ENCODE measurements at regions not wholly inside any gene's neighbourhood (a gene's known extent, or its start where the extent isn't known, plus 50 kb on each side); places are given as distances from the start of the nearest gene placed in this dataset.
"Not testable (repeated sequence)": the region's sequence is repeated elsewhere in the genome, so short reads cannot be mapped to it uniquely, and the experiment has no call there.

DNA sequence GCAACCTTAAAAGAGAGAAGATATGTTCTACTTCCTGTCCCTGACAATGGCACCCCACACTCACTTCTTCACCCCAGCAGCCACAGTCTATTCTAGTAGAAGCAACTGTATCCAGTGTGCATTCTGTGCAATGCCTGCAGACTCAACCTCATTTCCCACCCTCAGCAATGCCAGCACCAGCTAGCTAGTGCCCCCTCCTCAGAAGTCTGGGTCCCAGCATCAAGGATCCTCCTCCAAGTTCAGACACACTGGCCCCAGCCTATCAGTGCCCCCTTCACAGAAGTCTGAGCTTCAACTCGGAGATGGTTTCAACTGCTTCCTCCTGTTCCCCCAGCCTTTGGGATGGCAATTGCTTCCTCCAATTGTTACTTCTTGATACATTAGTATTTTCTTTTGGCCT, 268.3 kb downstream of the MEX3B start:
- Histone ChIP-seq H3K27ac (ENCODE audit: low read depth, low read length) (no peak overlapping the region), H3K4me3 (ENCODE audit: low read length) (no peak overlapping the region), H3K36me3 (ENCODE audit: control insufficient read depth in 2 of 3, insufficient read depth in 3 of 3, low read length in 3 of 3) (no peaks in the 10 kb centered on the region), H3K4me1 (ENCODE audit: control insufficient read depth in 2 of 2, insufficient read depth in 2 of 2, low read length in 2 of 2) (no peaks in the 10 kb centered on the region), H3K9me3 (ENCODE audit: control insufficient read depth in 2 of 3, low read length in 3 of 3) (no peaks in the 10 kb centered on the region), H3K27me3 (ENCODE audit: control insufficient read depth in 2 of 2, insufficient read depth in 2 of 2, low read length in 2 of 2) (no peaks in the 10 kb centered on the region)
- Mint-ChIP-seq H3K27me3 (peaks cover 0 to 22% (median 16%) of the 10 kb centered on the region in 5 donors), H3K36me3 (no peaks in the 10 kb centered on the region), H3K4me1 (peaks cover 0 to 9% (median 0%) of the 10 kb centered on the region in 7 donors), H3K27ac (no peak overlapping the region), H3K4me3 (peak overlapping the region in 2 of 10 donors; percentile 8 to 16), H3K9me3 (no peaks in the 10 kb centered on the region)
- DNase-seq (no peak), ATAC-seq (no peak)
- CTCF ChIA-PET, result no interaction called here
- POLR2A ChIA-PET, result no interaction called here
- intact Hi-C loops (cut with micrococcal nuclease), result no loop called here

DNA sequence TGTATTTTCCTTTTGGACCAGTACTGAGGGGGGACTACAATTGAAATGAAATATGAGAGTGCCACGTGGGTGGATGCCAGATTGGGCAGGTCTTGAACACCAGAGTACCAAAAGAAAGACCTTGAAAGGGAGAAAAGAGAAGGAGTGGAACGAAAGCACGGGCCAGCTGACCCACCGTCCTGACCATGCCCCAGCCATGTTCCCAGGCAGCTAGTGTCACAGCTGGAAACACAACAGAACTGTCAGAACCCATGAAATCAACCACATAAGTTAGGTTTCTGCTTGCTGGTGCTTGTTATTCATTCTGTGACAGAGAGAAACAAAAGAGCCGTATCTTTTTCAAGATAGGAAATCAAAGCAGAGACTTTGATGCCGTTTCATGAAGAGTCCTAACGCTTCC, 268.8 kb downstream of the MEX3B start:
- ATAC-seq (no peak), DNase-seq (no peak)
- peak overlapping the region in 4 of 10 donors; percentile 4 to 43 (median 12) for H3K4me3 Mint-ChIP-seq
- ChIA-PET CTCF (no interaction called here), POLR2A (no interaction called here)
- Histone ChIP-seq H3K4me3 (ENCODE audit: low read length) (no peak overlapping the region), H3K4me1 (ENCODE audit: control insufficient read depth in 2 of 2, insufficient read depth in 2 of 2, low read length in 2 of 2) (no peaks in the 10 kb centered on the region), H3K36me3 (ENCODE audit: control insufficient read depth in 2 of 3, insufficient read depth in 3 of 3, low read length in 3 of 3) (no peaks in the 10 kb centered on the region), H3K27ac (ENCODE audit: low read depth, low read length) (no peak overlapping the region), H3K9me3 (ENCODE audit: control insufficient read depth in 2 of 3, low read length in 3 of 3) (no peaks in the 10 kb centered on the region), H3K27me3 (ENCODE audit: control insufficient read depth in 2 of 2, insufficient read depth in 2 of 2, low read length in 2 of 2) (no peaks in the 10 kb centered on the region)
- H3K4me1 Mint-ChIP-seq, result peaks cover 0 to 9% (median 0%) of the 10 kb centered on the region in 7 donors
- intact Hi-C loops (cut with micrococcal nuclease), result no loop called here
- no peaks in the 10 kb centered on the region for H3K36me3 Mint-ChIP-seq
- H3K27me3 Mint-ChIP-seq, result peaks cover 0 to 21% (median 14%) of the 10 kb centered on the region in 5 donors
- H3K9me3 Mint-ChIP-seq, result no peaks in the 10 kb centered on the region
- peak overlapping the region in 1 of 9 donors; percentile 1 for H3K27ac Mint-ChIP-seq

DNA sequence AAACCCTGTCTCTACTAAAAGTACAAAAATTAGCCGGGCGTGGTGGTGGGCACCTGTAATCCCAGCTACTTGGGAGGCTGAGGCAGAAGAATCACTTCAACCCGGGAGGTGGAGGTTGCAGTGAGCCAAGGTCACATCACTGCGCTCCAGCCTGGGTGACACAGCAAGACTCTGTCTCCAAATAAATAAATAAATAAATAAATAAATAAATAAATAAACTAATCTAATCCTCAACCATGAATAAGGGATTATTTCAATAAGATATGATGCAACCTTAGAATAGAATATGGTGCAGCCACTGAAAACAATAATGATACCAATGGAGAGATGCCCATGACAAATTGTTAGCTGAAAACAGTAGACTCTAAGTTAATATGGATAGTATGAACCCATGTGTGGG, 270.0 kb downstream of the MEX3B start:
- H3K4me1 ChIP-seq (ENCODE audit: control insufficient read depth in 2 of 2, insufficient read depth in 2 of 2, low read length in 2 of 2); H3K4me1 Mint-ChIP-seq; DNase-seq; H3K4me3 ChIP-seq (ENCODE audit: low read length); CTCF ChIA-PET; H3K36me3 ChIP-seq (ENCODE audit: control insufficient read depth in 2 of 3, insufficient read depth in 3 of 3, low read length in 3 of 3); H3K9me3 ChIP-seq (ENCODE audit: control insufficient read depth in 2 of 3, low read length in 3 of 3); H3K36me3 Mint-ChIP-seq; H3K27me3 ChIP-seq (ENCODE audit: control insufficient read depth in 2 of 2, insufficient read depth in 2 of 2, low read length in 2 of 2); H3K9me3 Mint-ChIP-seq; POLR2A ChIA-PET; ATAC-seq; intact Hi-C loops (cut with micrococcal nuclease); H3K4me3 Mint-ChIP-seq; H3K27ac Mint-ChIP-seq; H3K27ac ChIP-seq (ENCODE audit: low read depth, low read length): not testable (repeated sequence)
- peaks cover 0 to 16% (median 9%) of the 10 kb centered on the region in 5 donors for H3K27me3 Mint-ChIP-seq

DNA sequence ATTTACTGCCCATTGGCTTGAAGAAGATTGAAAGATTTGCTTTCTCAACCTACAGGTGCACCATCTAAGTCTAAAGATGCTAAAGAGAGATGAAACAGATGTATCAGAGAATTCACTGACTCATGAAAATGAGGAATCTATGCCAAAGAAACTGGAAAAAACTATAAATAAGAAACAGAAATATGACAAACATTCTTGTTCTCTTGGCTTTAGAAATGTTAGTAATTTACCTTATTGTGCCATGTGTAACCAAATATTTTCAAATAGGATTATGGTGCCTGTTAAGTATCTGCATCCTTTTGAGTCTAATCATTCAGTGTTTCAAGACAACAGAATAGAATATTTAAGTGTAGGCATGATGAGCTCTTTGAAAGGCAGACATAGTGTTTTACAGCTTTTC, 271.5 kb downstream of the MEX3B start:
- Histone ChIP-seq H3K4me3 (ENCODE audit: low read length) (no peak overlapping the region), H3K27me3 (ENCODE audit: control insufficient read depth in 2 of 2, insufficient read depth in 2 of 2, low read length in 2 of 2) (no peaks in the 10 kb centered on the region), H3K27ac (ENCODE audit: low read depth, low read length) (no peak overlapping the region), H3K9me3 (ENCODE audit: control insufficient read depth in 2 of 3, low read length in 3 of 3) (no peaks in the 10 kb centered on the region), H3K36me3 (ENCODE audit: control insufficient read depth in 2 of 3, insufficient read depth in 3 of 3, low read length in 3 of 3) (no peaks in the 10 kb centered on the region), H3K4me1 (ENCODE audit: control insufficient read depth in 2 of 2, insufficient read depth in 2 of 2, low read length in 2 of 2) (no peaks in the 10 kb centered on the region)
- DNase-seq, result no peak
- Mint-ChIP-seq H3K27me3 (peaks cover 0 to 12% (median 2%) of the 10 kb centered on the region in 5 donors), H3K4me3 (no peak overlapping the region), H3K36me3 (peaks cover 0 to 3% (median 0%) of the 10 kb centered on the region in 5 donors), H3K9me3 (no peaks in the 10 kb centered on the region), H3K4me1 (peaks cover 0 to 9% (median 0%) of the 10 kb centered on the region in 7 donors), H3K27ac (no peak overlapping the region)
- ChIA-PET POLR2A (no interaction called here), CTCF (no interaction called here)
- intact Hi-C loops (cut with micrococcal nuclease), result no loop called here
- ATAC-seq, result no peak

DNA sequence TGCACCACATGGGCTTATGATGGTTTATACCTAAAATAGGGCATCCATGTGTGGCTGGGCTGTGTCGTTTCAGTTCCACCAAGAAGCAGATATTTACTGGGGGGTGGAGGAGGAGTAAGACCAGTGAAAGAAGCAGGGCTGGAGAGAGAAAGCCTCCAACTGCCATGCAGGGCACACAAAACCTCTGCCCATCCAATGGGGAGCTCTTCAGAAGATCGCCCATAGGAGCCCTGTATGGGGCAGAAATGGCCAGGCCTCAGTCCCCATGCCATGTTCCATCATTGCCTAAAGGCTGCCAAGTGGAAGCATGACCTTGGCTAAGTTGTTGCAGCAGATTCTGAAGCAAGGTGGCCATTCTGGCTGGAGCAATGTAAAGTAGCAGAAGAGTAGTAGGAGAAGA, 277.0 kb downstream of the MEX3B start:
- Histone ChIP-seq H3K4me1 (ENCODE audit: control insufficient read depth in 2 of 2, insufficient read depth in 2 of 2, low read length in 2 of 2) (no peaks in the 10 kb centered on the region), H3K27ac (ENCODE audit: low read depth, low read length) (no peak overlapping the region), H3K27me3 (ENCODE audit: control insufficient read depth in 2 of 2, insufficient read depth in 2 of 2, low read length in 2 of 2) (no peaks in the 10 kb centered on the region), H3K9me3 (ENCODE audit: control insufficient read depth in 2 of 3, low read length in 3 of 3) (no peaks in the 10 kb centered on the region), H3K4me3 (ENCODE audit: low read length) (no peak overlapping the region), H3K36me3 (ENCODE audit: control insufficient read depth in 2 of 3, insufficient read depth in 3 of 3, low read length in 3 of 3) (no peaks in the 10 kb centered on the region)
- Mint-ChIP-seq H3K27ac (peak overlapping the region in 1 of 9 donors; percentile 12), H3K36me3 (peaks cover 0 to 3% (median 0%) of the 10 kb centered on the region in 5 donors), H3K4me3 (no peak overlapping the region), H3K27me3 (peaks cover 0 to 14% (median 5%) of the 10 kb centered on the region in 5 donors), H3K4me1 (no peaks in the 10 kb centered on the region), H3K9me3 (no peaks in the 10 kb centered on the region)
- intact Hi-C loops (cut with micrococcal nuclease), result no loop called here
- POLR2A ChIA-PET, result no interaction called here
- CTCF ChIA-PET, result no interaction called here
- ATAC-seq, result no peak
- no peak for DNase-seq

DNA sequence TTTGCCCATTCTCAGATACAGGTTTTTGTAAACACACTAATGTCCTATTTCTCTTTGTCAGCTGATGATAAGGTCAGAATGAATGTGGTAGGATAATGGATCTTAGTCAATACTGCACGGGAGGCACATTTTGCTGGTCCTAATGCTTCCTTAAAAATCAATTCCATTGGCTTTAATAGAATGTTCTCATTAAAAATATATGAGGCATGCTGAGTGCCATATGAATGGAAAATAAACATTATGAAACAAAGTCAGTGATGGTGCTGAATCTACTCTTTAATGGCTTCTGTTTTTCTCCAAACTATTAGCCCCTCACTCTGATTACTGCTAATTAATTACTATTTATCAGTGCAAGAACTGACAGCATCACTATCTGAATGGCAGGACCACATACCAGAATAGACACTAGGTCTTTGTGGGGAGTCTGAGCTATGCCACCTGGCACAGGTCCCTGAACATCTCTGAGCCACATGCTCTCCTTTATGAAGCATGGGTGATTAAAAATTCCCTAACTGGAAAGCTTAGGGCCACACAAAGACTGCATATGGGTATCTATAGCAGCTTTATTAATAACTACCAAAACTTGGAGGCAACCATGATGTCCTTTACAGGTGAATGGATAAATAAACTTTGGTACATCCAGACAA, 278.9 kb downstream of the MEX3B start:
- CTCF ChIA-PET, result no interaction called here
- ATAC-seq, result no peak

DNA sequence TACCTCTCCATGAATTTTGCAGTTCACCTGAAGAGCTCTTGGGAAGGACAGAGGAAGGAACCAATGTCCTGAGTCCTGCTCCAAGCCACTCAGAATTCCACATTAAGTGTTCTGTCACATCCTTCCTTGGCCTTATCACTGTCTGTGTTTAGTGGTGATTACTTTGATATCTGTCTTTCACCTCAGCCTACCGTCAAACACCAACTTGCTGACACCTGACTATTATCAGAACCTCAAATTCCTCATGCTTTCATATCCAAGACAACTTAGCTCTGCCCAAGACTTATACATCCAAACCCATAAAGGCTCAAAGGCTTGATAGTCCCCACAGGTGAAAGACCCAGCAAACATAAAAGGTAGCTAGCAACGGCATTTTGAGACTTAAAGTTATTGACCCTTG, 280.0 kb downstream of the MEX3B start:
- Histone ChIP-seq H3K27ac (ENCODE audit: low read depth, low read length) (no peak overlapping the region), H3K4me1 (ENCODE audit: control insufficient read depth in 2 of 2, insufficient read depth in 2 of 2, low read length in 2 of 2) (no peaks in the 10 kb centered on the region), H3K9me3 (ENCODE audit: control insufficient read depth in 2 of 3, low read length in 3 of 3) (no peaks in the 10 kb centered on the region), H3K27me3 (ENCODE audit: control insufficient read depth in 2 of 2, insufficient read depth in 2 of 2, low read length in 2 of 2) (no peaks in the 10 kb centered on the region), H3K4me3 (ENCODE audit: low read length) (no peak overlapping the region), H3K36me3 (ENCODE audit: control insufficient read depth in 2 of 3, insufficient read depth in 3 of 3, low read length in 3 of 3) (no peaks in the 10 kb centered on the region)
- H3K9me3 Mint-ChIP-seq, result peaks cover 0 to 2% (median 0%) of the 10 kb centered on the region in 11 donors
- intact Hi-C loops (cut with micrococcal nuclease), result no loop called here
- DNase-seq, result no peak
- ATAC-seq, result no peak
- H3K27ac Mint-ChIP-seq, result no peak overlapping the region
- H3K4me1 Mint-ChIP-seq, result no peaks in the 10 kb centered on the region
- ChIA-PET POLR2A (no interaction called here), CTCF (no interaction called here)
- H3K4me3 Mint-ChIP-seq, result no peak overlapping the region
- peaks cover 0 to 12% (median 5%) of the 10 kb centered on the region in 5 donors for H3K27me3 Mint-ChIP-seq
- H3K36me3 Mint-ChIP-seq, result peaks cover 0 to 3% (median 0%) of the 10 kb centered on the region in 5 donors

More for the DNA sequence above, 278.9 kb downstream of the MEX3B start:
- DNase-seq, result no peak
- Histone ChIP-seq H3K36me3 (ENCODE audit: control insufficient read depth in 2 of 3, insufficient read depth in 3 of 3, low read length in 3 of 3) (no peaks in the 10 kb centered on the region), H3K4me3 (ENCODE audit: low read length) (no peak overlapping the region), H3K27ac (ENCODE audit: low read depth, low read length) (no peak overlapping the region), H3K9me3 (ENCODE audit: control insufficient read depth in 2 of 3, low read length in 3 of 3) (no peaks in the 10 kb centered on the region), H3K4me1 (ENCODE audit: control insufficient read depth in 2 of 2, insufficient read depth in 2 of 2, low read length in 2 of 2) (no peaks in the 10 kb centered on the region), H3K27me3 (ENCODE audit: control insufficient read depth in 2 of 2, insufficient read depth in 2 of 2, low read length in 2 of 2) (no peaks in the 10 kb centered on the region)
- POLR2A ChIA-PET, result no interaction called here
- Mint-ChIP-seq H3K4me3 (no peak overlapping the region), H3K36me3 (peaks cover 0 to 3% (median 0%) of the 10 kb centered on the region in 5 donors), H3K9me3 (no peaks in the 10 kb centered on the region), H3K4me1 (no peaks in the 10 kb centered on the region), H3K27me3 (peaks cover 0 to 5% (median 5%) of the 10 kb centered on the region in 5 donors), H3K27ac (no peak overlapping the region)
- intact Hi-C loops (cut with micrococcal nuclease), result no loop called here

Data from naive thymus-derived CD4-positive, alpha-beta T cell (primary cell).